CD4-positive, alpha-beta T cell treated with Interleukin-17A for 1 hour (primary cell): ENCODE measurements at regions not wholly inside any gene's neighbourhood (a gene's known extent, or its start where the extent isn't known, plus 50 kb on each side); places are given as distances from the start of the nearest gene placed in this dataset.
"Not testable (repeated sequence)": the region's sequence is repeated elsewhere in the genome, so short reads cannot be mapped to it uniquely, and the experiment has no call there.

Source experiments
- DNase-seq: peaks from one replicate; pipeline ENCODE4 v3.0.0-alpha.2; 2020

- DNase-seq = no peak
These were observed 164.3 kb upstream of the PODXL start for GRCh38 chr7:131720703-131721102.

GRCh38 chr7:131717181-131717580, 160.8 kb upstream of the PODXL start:
- DNase-seq = no peak

- no peak for DNase-seq
These were observed 142.9 kb upstream of the PODXL start for GRCh38 chr7:131699323-131699722.

GRCh38 chr7:131692131-131692960, 135.9 kb upstream of the PODXL start:
- no peak for DNase-seq

GRCh38 chr7:131691454-131692130, 135.2 kb upstream of the PODXL start:
- DNase-seq = no peak

- DNase-seq = no peak
These were observed 134.0 kb upstream of the PODXL start for GRCh38 chr7:131690441-131690840.

- no peak for DNase-seq
These were observed 133.3 kb upstream of the PODXL start for GRCh38 chr7:131689662-131690234.

GRCh38 chr7:131688738-131689661, 132.6 kb upstream of the PODXL start:
- DNase-seq = peak; percentile 57

GRCh38 chr7:131687296-131687695, 130.9 kb upstream of the PODXL start:
- no peak for DNase-seq

GRCh38 chr7:131686833-131687232, 130.4 kb upstream of the PODXL start:
- no peak for DNase-seq

GRCh38 chr7:131683536-131684125, 127.2 kb upstream of the PODXL start:
- no peak for DNase-seq

- DNase-seq = no peak
These were observed 125.5 kb upstream of the PODXL start for GRCh38 chr7:131681961-131682360.

- DNase-seq = not testable (repeated sequence)
These were observed 122.6 kb upstream of the PODXL start for GRCh38 chr7:131679071-131679470.

- DNase-seq = not testable (repeated sequence)
These were observed 120.4 kb upstream of the PODXL start for GRCh38 chr7:131676850-131677249.

GRCh38 chr7:131674131-131674530, 117.7 kb upstream of the PODXL start:
- no peak for DNase-seq

GRCh38 chr7:131673576-131673975, 117.1 kb upstream of the PODXL start:
- DNase-seq = no peak

- DNase-seq = no peak
These were observed 114.0 kb upstream of the PODXL start for GRCh38 chr7:131670406-131670805.

GRCh38 chr7:131667699-131668098, 111.3 kb upstream of the PODXL start:
- DNase-seq = no peak

- no peak for DNase-seq
These were observed 108.6 kb upstream of the PODXL start for GRCh38 chr7:131665021-131665420.

GRCh38 chr7:131664570-131664969, 108.1 kb upstream of the PODXL start:
- DNase-seq = no peak

- DNase-seq = not testable (repeated sequence)
These were observed 106.0 kb upstream of the PODXL start for GRCh38 chr7:131662301-131662873.

- no peak for DNase-seq
These were observed 101.5 kb upstream of the PODXL start for GRCh38 chr7:131657881-131658280.
